HCT116 (cell line): ENCODE measurements at regions not wholly inside any gene's neighbourhood (a gene's known extent, or its start where the extent isn't known, plus 50 kb on each side); places are given as distances from the start of the nearest gene placed in this dataset.

ENCODE experiments used
- ATAC-seq: fragments of 200-7000 bp; cut with Tn5 transposase; 2 replicates; pipeline ENCODE4 v1.9.1; 2020; ENCODE audit warnings: mild to moderate bottlenecking, moderate library complexity
- BruUV-seq: library from RNA; stranded (reverse); fragments of 400-500 nt; replicated peaks from 2 replicates; lab custom pipeline; 2021; lab: Mats Ljungman, UMichigan
- CTCF ChIA-PET: fragments of 300-600 bp; sonication (Branson Sonifier 250); formaldehyde crosslinking; loops from one replicate; lab custom pipeline; 2021; ENCODE audit warnings: antibody characterized with exemption; lab: Charles Lee
- POLR2A ChIA-PET: fragments of 300-600, 350-600 bp; sonication (Branson Sonifier 250); formaldehyde crosslinking; loops from one replicate; lab custom pipeline; 2021; ENCODE audit warnings: antibody characterized with exemption; lab: Charles Lee
- RAD21 ChIA-PET, 2 experiments: fragments of 300-600 bp; sonication (Branson Sonifier 250); formaldehyde crosslinking; loops; one replicate each; lab custom pipeline; 2023; ENCODE audit warnings: low total read pairs in 2 of 2; ENCODE audit not compliant: uncharacterized antibody in 2 of 2, unreplicated experiment in 2 of 2, low non-redundant PET in 1 of 2; lab: Charles Lee
- DNase-seq: peaks from one replicate; pipeline ENCODE4 v3.0.0-alpha.2; 2010; ENCODE audit warnings: low read depth, low spot score
- H2AFZ ChIP-seq: fragments of 200-600 bp; shearing (Covaris generic), sonication (generic); 2 replicates; pipeline ENCODE4 v1.6.1; 2017; ENCODE audit warnings: low read depth, mixed run types, mixed read lengths, antibody characterized with exemption, low read length; ENCODE audit not compliant: poor library complexity, severe bottlenecking
- H3K27ac ChIP-seq: 2 replicates; pipeline ENCODE4 v1.5.1; 2012; ENCODE audit warnings: low read depth, low read length
- H3K27me3 ChIP-seq: fragments of 200-600 bp; sonication (generic); 2 replicates; pipeline ENCODE4 v1.6.1; 2016; ENCODE audit warnings: mixed run types, low read length, mixed read lengths; ENCODE audit not compliant: insufficient read depth
- H3K36me3 ChIP-seq, 2 experiments: fragments of 200-500 bp in 1 of 2; fragments of 200-600 bp in 1 of 2; sonication (Bioruptor generic) in 1 of 2; sonication (generic) in 1 of 2; 2 replicates each; pipeline versions ENCODE4 v1.5.1 to v1.6.1; 2014 to 2016; ENCODE audit warnings: low read length in 2 of 2, inconsistent platforms in 1 of 2, mixed read lengths in 1 of 2, mixed run types in 1 of 2; ENCODE audit not compliant: insufficient read depth in 2 of 2, control insufficient read depth in 1 of 2
- H3K4me1 ChIP-seq, 2 experiments: fragments of 200-600 bp in 1 of 2; sonication (generic) in 1 of 2; 2 replicates each; pipeline versions ENCODE4 v1.5.1 to v1.6.1; 2012 to 2017; ENCODE audit warnings: low read length in 2 of 2, inconsistent platforms in 1 of 2, mild to moderate bottlenecking in 1 of 2, mixed read lengths in 1 of 2, mixed run types in 1 of 2, moderate library complexity in 1 of 2; ENCODE audit not compliant: insufficient read depth in 2 of 2, control insufficient read depth in 1 of 2
- H3K4me2 ChIP-seq: fragments of 200-600 bp; sonication (generic); 2 replicates; pipeline ENCODE4 v1.6.1; 2017; ENCODE audit warnings: mixed run types, low read length, mixed read lengths
- H3K4me3 ChIP-seq, 2 experiments: fragments of 200-600 bp in 1 of 2; sonication (generic) in 1 of 2; replicated peaks in 1 of 2; 2 replicates each; pipeline ENCODE4 v1.5.1; 2011 to 2016; ENCODE audit warnings: low read length in 2 of 2, control low read depth in 1 of 2, low read depth in 1 of 2, mild to moderate bottlenecking in 1 of 2, mixed read lengths in 1 of 2, mixed run types in 1 of 2
- H3K79me2 ChIP-seq: fragments of 200-600 bp; sonication (generic); 2 replicates; pipeline ENCODE4 v1.6.1; 2017; ENCODE audit warnings: mild to moderate bottlenecking, mixed run types, low read length, moderate library complexity, mixed read lengths; ENCODE audit not compliant: insufficient read depth
- H3K9ac ChIP-seq: fragments of 200-600 bp; sonication (generic); 2 replicates; pipeline ENCODE4 v1.6.1; 2016; ENCODE audit warnings: low read length, mixed read lengths
- H3K9me2 ChIP-seq: fragments of 200-600 bp; sonication (generic), shearing (Covaris generic); 2 replicates; pipeline ENCODE4 v1.6.1; 2017; ENCODE audit warnings: mixed run types, mild to moderate bottlenecking, moderate library complexity; ENCODE audit not compliant: insufficient read depth
- H3K9me3 ChIP-seq, 2 experiments: fragments of 200-500 bp in 1 of 2; fragments of 200-600 bp in 1 of 2; sonication (Bioruptor generic) in 1 of 2; sonication (generic) in 1 of 2; 2 replicates each; pipeline ENCODE4 v1.6.1; 2014 to 2017; ENCODE audit warnings: low read length in 2 of 2, mixed read lengths in 2 of 2, inconsistent platforms in 1 of 2, low read depth in 1 of 2, mild to moderate bottlenecking in 1 of 2, mixed run types in 1 of 2, moderate library complexity in 1 of 2; ENCODE audit not compliant: control insufficient read depth in 1 of 2, insufficient read depth in 1 of 2
- H4K20me1 ChIP-seq: fragments of 200-600 bp; sonication (generic), shearing (Covaris generic); 2 replicates; pipeline ENCODE4 v1.6.1; 2017; ENCODE audit warnings: mixed run types, mild to moderate bottlenecking, moderate library complexity; ENCODE audit not compliant: insufficient read depth
- CBX3 ChIP-seq: IDR thresholded peaks from 2 replicates; pipeline ENCODE4 v1.6.1; 2012; ENCODE audit warnings: low read depth
- CEBPB ChIP-seq: IDR thresholded peaks from 2 replicates; pipeline ENCODE4 v1.6.1; 2012; ENCODE audit warnings: low read depth
- ELF1 ChIP-seq: IDR thresholded peaks from 2 replicates; pipeline ENCODE4 v1.6.1; 2012; ENCODE audit warnings: low read depth, borderline replicate concordance
- EZH2 ChIP-seq: fragments of 200-600 bp; sonication (generic); IDR thresholded peaks from 2 replicates; pipeline ENCODE4 v1.6.1; 2017; ENCODE audit warnings: antibody characterized with exemption, mixed run types
- EZH2phosphoT487 ChIP-seq: fragments of 200-600 bp; IDR thresholded peaks from 2 replicates; pipeline ENCODE4 v1.6.1; 2018; ENCODE audit warnings: antibody characterized with exemption, borderline replicate concordance
- FOSL1 ChIP-seq: IDR thresholded peaks from 2 replicates; pipeline ENCODE4 v1.6.1; 2012; ENCODE audit warnings: low read depth
- JUND ChIP-seq: IDR thresholded peaks from 2 replicates; pipeline ENCODE4 v1.6.1; 2012
- POLR2AphosphoS5 ChIP-seq: IDR thresholded peaks from 2 replicates; pipeline ENCODE4 v1.6.1; 2011; ENCODE audit warnings: mild to moderate bottlenecking, low read depth, low read length, moderate library complexity
- RAD21 ChIP-seq: IDR thresholded peaks from 2 replicates; pipeline ENCODE4 v1.6.1; 2012; ENCODE audit warnings: low read depth, mild to moderate bottlenecking
- SP1 ChIP-seq: IDR thresholded peaks from 2 replicates; pipeline ENCODE4 v1.6.1; 2012; ENCODE audit warnings: low read depth
- SRF ChIP-seq: IDR thresholded peaks from 2 replicates; pipeline ENCODE4 v1.6.1; 2012; ENCODE audit warnings: low read depth
- YY1 ChIP-seq: IDR thresholded peaks from 2 replicates; pipeline ENCODE4 v1.6.1; 2011; ENCODE audit warnings: low read length, low read depth, moderate library complexity, mild to moderate bottlenecking; ENCODE audit not compliant: insufficient replicate concordance; ENCODE audit errors: extremely low read depth
- ZFX ChIP-seq: fragments of 450-650 bp; IDR thresholded peaks from 2 replicates; pipeline ENCODE4 v1.6.1; 2017
- intact Hi-C: fragments of 100-400 bp; cut with micrococcal nuclease; formaldehyde crosslinking; loops from 2 replicates; pipeline ENCODE4 v1.10.0; 2022
- TF ChIP-seq, protein P1 (sequence below): IDR thresholded peaks from 2 replicates; pipeline ENCODE4 v1.6.1; 2012
- TF ChIP-seq, protein P2 (sequence below): IDR thresholded peaks from 2 replicates; pipeline ENCODE4 v1.6.1; 2012
- TF ChIP-seq, protein P3 (sequence below): IDR thresholded peaks from 2 replicates; pipeline ENCODE4 v1.6.1; 2011; ENCODE audit warnings: mild to moderate bottlenecking, low read length, moderate library complexity; ENCODE audit not compliant: insufficient replicate concordance; ENCODE audit errors: extremely low read depth
- TF ChIP-seq, protein P4 (sequence below): IDR thresholded peaks from 2 replicates; pipeline ENCODE4 v1.6.1; 2012; ENCODE audit warnings: low read depth

DNA sequence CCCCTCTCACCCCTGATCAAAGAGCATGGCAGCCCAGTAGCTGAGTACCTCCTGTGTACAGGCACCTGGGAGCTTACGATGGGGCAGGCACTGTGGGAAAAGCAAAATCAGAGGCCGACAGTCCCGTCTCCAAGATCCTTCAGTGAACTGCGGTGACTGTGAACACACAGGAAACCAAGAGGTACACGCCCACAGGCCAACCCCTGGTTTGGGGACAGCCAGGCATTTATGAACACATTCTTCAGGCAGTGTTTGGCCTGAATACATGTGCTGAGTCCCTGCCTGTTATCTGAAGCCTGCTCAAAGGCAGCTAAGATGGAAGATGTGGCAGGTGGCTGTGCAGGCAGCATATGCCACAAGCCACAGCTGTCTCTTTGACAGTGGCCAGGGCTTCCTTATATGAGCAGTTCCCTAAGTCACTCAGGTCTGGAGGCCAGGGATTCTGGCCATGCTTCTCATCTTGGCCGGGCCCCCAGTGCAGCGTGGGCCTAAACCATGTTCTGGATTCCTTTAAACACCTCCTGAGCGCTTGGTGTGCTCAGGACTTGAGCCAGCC lies 123.6 kb downstream of the UQCRFS1 start:
- Histone ChIP-seq H3K4me2 (no peak overlapping the region), H3K27me3 (no peaks in the 10 kb centered on the region), H3K9me2 (no peaks in the 10 kb centered on the region), H3K4me1 (no peaks in the 10 kb centered on the region), H3K79me2 (no peaks in the 10 kb centered on the region), H3K36me3 (no peaks in the 10 kb centered on the region), H4K20me1 (no peaks in the 10 kb centered on the region), H3K9me3 (peaks cover 0 to 4% of the 10 kb centered on the region in 2 experiments; a peak in 2 of 4 replicates), H3K9ac (no peak overlapping the region), H3K4me3 (no peak overlapping the region), H2AFZ (no peak overlapping the region), H3K27ac (no peak overlapping the region)
- ATAC-seq (no peak), DNase-seq (no peak)
- POLR2A ChIA-PET, result no interaction called here
- no TSS peak for BruUV-seq
- RAD21 ChIA-PET, result no interaction called here
- CTCF ChIA-PET, result no interaction called here
- intact Hi-C loops, result no loop called here
- TF ChIP-seq EZH2, result no peak
- no peak for TF ChIP-seq JUND
- TF ChIP-seq FOSL1, result no peak
- TF ChIP-seq, protein P1, sequence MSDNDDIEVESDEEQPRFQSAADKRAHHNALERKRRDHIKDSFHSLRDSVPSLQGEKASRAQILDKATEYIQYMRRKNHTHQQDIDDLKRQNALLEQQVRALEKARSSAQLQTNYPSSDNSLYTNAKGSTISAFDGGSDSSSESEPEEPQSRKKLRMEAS, result no peak
- TF ChIP-seq EZH2phosphoT487, result no peak
- no peak for TF ChIP-seq CEBPB
- TF ChIP-seq ZFX, result no peak
- TF ChIP-seq POLR2AphosphoS5, result no peak
- no peak for TF ChIP-seq CBX3
- TF ChIP-seq, protein P2, sequence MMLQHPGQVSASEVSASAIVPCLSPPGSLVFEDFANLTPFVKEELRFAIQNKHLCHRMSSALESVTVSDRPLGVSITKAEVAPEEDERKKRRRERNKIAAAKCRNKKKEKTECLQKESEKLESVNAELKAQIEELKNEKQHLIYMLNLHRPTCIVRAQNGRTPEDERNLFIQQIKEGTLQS, result no peak
- no peak for TF ChIP-seq SRF
- no peak for TF ChIP-seq RAD21
- TF ChIP-seq ELF1, result no peak
- no peak for TF ChIP-seq SP1
- TF ChIP-seq, protein P3, sequence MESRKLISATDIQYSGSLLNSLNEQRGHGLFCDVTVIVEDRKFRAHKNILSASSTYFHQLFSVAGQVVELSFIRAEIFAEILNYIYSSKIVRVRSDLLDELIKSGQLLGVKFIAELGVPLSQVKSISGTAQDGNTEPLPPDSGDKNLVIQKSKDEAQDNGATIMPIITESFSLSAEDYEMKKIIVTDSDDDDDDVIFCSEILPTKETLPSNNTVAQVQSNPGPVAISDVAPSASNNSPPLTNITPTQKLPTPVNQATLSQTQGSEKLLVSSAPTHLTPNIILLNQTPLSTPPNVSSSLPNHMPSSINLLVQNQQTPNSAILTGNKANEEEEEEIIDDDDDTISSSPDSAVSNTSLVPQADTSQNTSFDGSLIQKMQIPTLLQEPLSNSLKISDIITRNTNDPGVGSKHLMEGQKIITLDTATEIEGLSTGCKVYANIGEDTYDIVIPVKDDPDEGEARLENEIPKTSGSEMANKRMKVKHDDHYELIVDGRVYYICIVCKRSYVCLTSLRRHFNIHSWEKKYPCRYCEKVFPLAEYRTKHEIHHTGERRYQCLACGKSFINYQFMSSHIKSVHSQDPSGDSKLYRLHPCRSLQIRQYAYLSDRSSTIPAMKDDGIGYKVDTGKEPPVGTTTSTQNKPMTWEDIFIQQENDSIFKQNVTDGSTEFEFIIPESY, result no peak
- no peak for TF ChIP-seq YY1
- TF ChIP-seq, protein P4, sequence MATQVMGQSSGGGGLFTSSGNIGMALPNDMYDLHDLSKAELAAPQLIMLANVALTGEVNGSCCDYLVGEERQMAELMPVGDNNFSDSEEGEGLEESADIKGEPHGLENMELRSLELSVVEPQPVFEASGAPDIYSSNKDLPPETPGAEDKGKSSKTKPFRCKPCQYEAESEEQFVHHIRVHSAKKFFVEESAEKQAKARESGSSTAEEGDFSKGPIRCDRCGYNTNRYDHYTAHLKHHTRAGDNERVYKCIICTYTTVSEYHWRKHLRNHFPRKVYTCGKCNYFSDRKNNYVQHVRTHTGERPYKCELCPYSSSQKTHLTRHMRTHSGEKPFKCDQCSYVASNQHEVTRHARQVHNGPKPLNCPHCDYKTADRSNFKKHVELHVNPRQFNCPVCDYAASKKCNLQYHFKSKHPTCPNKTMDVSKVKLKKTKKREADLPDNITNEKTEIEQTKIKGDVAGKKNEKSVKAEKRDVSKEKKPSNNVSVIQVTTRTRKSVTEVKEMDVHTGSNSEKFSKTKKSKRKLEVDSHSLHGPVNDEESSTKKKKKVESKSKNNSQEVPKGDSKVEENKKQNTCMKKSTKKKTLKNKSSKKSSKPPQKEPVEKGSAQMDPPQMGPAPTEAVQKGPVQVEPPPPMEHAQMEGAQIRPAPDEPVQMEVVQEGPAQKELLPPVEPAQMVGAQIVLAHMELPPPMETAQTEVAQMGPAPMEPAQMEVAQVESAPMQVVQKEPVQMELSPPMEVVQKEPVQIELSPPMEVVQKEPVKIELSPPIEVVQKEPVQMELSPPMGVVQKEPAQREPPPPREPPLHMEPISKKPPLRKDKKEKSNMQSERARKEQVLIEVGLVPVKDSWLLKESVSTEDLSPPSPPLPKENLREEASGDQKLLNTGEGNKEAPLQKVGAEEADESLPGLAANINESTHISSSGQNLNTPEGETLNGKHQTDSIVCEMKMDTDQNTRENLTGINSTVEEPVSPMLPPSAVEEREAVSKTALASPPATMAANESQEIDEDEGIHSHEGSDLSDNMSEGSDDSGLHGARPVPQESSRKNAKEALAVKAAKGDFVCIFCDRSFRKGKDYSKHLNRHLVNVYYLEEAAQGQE, result no peak
